ENCODE measurements at regions not wholly inside any gene's neighbourhood (a gene's known extent, or its start where the extent isn't known, plus 50 kb on each side); places are given as distances from the start of the nearest gene placed in this dataset.

DNA sequence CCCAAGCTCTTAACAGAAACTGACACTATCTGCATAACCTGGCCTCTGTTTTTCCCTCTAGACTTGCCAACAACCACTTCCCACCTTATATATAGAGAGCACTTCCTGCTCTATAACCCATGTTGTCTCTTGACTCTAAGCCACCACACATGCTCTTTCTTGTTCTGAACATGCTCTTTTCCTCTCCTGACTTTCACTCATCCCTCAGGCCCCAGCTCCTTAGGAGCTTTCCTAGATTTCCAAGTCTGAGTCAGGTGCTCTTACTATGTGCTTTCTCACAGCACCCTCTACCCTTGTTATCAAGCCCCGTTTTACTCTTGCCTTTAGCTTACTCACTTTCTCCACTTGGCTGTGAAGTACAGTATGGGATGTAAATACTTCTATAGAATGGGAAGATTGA is 143.9 kb upstream of the EYA4 start:
- intact Hi-C loops (cut with DNase I) = no loop called here
- no peaks in the 10 kb centered on the region for H3K36me3 ChIP-seq
- H3K27me3 ChIP-seq = no peaks in the 10 kb centered on the region
- no peaks in the 10 kb centered on the region for H3K4me1 ChIP-seq
- H3K4me3 ChIP-seq = no peak overlapping the region
- DNase-seq = no peak
- no peak overlapping the region for H3K27ac ChIP-seq
- no peaks in the 10 kb centered on the region for H3K9me3 ChIP-seq
- TF ChIP-seq, protein P1, sequence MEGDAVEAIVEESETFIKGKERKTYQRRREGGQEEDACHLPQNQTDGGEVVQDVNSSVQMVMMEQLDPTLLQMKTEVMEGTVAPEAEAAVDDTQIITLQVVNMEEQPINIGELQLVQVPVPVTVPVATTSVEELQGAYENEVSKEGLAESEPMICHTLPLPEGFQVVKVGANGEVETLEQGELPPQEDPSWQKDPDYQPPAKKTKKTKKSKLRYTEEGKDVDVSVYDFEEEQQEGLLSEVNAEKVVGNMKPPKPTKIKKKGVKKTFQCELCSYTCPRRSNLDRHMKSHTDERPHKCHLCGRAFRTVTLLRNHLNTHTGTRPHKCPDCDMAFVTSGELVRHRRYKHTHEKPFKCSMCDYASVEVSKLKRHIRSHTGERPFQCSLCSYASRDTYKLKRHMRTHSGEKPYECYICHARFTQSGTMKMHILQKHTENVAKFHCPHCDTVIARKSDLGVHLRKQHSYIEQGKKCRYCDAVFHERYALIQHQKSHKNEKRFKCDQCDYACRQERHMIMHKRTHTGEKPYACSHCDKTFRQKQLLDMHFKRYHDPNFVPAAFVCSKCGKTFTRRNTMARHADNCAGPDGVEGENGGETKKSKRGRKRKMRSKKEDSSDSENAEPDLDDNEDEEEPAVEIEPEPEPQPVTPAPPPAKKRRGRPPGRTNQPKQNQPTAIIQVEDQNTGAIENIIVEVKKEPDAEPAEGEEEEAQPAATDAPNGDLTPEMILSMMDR (IDR thresholded peaks at IDR 0.05) = no peak
- TF ChIP-seq POLR2AphosphoS5 (IDR thresholded peaks at IDR 0.05) = no peak
- 54 to 78% methylated on average over 1 of the region's 1 CpG for WGBS, 2 donors

DNA sequence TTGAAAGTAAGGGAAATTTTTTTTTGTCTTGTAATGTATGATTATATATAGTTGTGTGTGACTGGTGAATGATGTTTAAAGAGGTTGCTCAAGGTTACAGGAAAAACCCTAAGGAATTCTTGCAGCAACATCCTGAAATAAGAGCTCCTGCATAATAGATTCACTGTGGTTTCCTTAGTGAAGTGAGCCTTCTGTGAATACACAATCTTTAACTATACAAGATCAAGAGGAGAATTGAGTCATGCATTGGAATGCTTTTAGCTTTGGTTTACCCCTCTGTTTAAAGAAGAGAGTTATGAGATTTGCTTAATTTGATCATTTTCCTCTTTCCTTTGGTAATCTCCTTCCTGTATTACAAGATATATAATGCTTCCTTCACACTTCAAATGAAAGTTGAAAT is 141.6 kb upstream of the EYA4 start:
- no peak for DNase-seq
- Histone ChIP-seq H3K9me3 (no peaks in the 10 kb centered on the region), H3K4me3 (no peak overlapping the region), H3K4me1 (no peaks in the 10 kb centered on the region), H3K27ac (no peak overlapping the region), H3K36me3 (no peaks in the 10 kb centered on the region), H3K27me3 (no peaks in the 10 kb centered on the region)
- intact Hi-C loops (cut with DNase I) = no loop called here
- TF ChIP-seq EP300 (IDR thresholded peaks at IDR 0.05) (no peak), POLR2AphosphoS5 (IDR thresholded peaks at IDR 0.05) (no peak), POLR2A (IDR thresholded peaks at IDR 0.05) (no peak)
- TF ChIP-seq, protein P1 (IDR thresholded peaks at IDR 0.05) = no peak

DNA sequence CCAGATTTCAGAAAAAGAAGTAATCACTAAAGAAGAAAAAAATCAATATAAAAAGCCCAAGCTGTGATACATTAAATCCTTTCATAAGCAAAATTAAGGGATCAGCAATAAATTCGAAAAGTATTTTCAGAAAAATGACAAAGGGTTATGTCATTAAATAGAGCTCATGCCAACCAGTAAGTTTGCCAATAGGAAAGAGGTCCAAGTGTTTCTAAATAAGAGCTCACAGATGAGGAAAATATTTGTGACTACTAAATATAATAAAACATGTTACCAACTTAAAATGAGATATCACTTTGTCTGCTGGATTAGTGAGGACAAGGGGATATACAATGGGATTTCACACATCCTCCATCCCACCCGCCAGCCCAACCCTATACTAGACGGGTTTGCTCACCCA is 140.3 kb upstream of the EYA4 start:
- H3K36me3 ChIP-seq = no peaks in the 10 kb centered on the region
- no peaks in the 10 kb centered on the region for H3K9me3 ChIP-seq
- DNase-seq = no peak
- no peaks in the 10 kb centered on the region for H3K27me3 ChIP-seq
- H3K27ac ChIP-seq = no peak overlapping the region
- intact Hi-C loops (cut with DNase I) = no loop called here
- TF ChIP-seq EP300 (IDR thresholded peaks at IDR 0.05) (no peak), POLR2A (IDR thresholded peaks at IDR 0.05) (no peak), POLR2AphosphoS5 (IDR thresholded peaks at IDR 0.05) (no peak)
- TF ChIP-seq, protein P1 (IDR thresholded peaks at IDR 0.05) = no peak
- 74 to 80% methylated on average over 3 of the region's 3 CpGs for WGBS, 2 donors
- no peaks in the 10 kb centered on the region for H3K4me1 ChIP-seq
- no peak overlapping the region for H3K4me3 ChIP-seq

DNA sequence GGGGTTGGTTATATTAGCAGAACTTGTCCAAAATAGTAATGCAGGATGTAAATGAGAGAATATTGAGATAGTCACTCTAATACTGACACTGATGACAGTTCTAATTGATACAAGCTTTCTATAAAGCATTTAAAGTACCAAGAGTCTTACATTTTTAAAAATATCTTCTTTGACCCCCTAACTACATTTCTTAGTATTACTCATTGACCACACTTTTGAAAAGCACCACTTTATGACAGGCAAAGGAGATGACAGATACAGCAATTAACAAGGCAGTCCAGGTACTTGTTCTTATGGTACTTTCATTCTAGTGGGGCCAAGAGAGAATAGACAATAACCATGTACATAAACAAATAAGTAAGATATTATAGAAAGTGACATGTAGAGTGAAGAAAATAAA is 139.4 kb upstream of the EYA4 start:
- no peaks in the 10 kb centered on the region for H3K27me3 ChIP-seq
- H3K4me3 ChIP-seq = no peak overlapping the region
- intact Hi-C loops (cut with DNase I) = no loop called here
- H3K36me3 ChIP-seq = no peaks in the 10 kb centered on the region
- TF ChIP-seq EP300 (IDR thresholded peaks at IDR 0.05) (no peak), POLR2A (IDR thresholded peaks at IDR 0.05) (no peak), POLR2AphosphoS5 (IDR thresholded peaks at IDR 0.05) (no peak)
- TF ChIP-seq, protein P1 (IDR thresholded peaks at IDR 0.05) = no peak
- H3K9me3 ChIP-seq = no peaks in the 10 kb centered on the region
- no peaks in the 10 kb centered on the region for H3K4me1 ChIP-seq
- no peak for DNase-seq
- H3K27ac ChIP-seq = no peak overlapping the region

DNA sequence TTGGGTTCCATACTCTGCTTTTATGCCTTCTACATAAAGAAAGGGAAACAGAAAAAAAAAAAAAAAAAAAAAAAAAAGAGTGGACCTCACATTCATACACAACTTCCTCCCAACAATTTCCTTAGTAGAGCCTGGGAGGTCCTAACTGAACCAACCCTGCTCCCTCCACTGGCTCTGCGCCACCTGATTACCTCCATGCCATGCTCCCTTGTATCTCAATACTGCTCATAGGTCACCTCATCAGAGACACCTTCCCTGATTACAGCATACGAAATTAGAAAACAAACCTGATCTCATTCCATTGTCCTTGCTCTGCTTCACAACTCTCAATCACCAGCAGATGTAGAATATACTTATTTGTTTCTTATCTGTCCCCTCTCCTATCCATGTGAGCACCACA is 134.2 kb upstream of the EYA4 start:
- 70 to 81% methylated on average over 2 of the region's 2 CpGs for WGBS, 2 donors
- intact Hi-C loops (cut with DNase I) = no loop called here

More for the DNA sequence above, 134.2 kb upstream of the EYA4 start:
- TF ChIP-seq EP300 (IDR thresholded peaks at IDR 0.05) (no peak), POLR2A (IDR thresholded peaks at IDR 0.05) (no peak), POLR2AphosphoS5 (IDR thresholded peaks at IDR 0.05) (no peak)
- TF ChIP-seq, protein P1 (IDR thresholded peaks at IDR 0.05) = no peak
- DNase-seq = no peak
- Histone ChIP-seq H3K4me1 (no peaks in the 10 kb centered on the region), H3K9me3 (no peaks in the 10 kb centered on the region), H3K4me3 (no peak overlapping the region), H3K27me3 (no peaks in the 10 kb centered on the region), H3K27ac (no peak overlapping the region), H3K36me3 (no peaks in the 10 kb centered on the region)
